ENCODE measurements at regions not wholly inside any gene's neighbourhood (a gene's known extent, or its start where the extent isn't known, plus 50 kb on each side); places are given as distances from the start of the nearest gene placed in this dataset.
"Not testable (repeated sequence)": the region's sequence is repeated elsewhere in the genome, so short reads cannot be mapped to it uniquely, and the experiment has no call there.

- no peak for DNase-seq (ENCODE audit: low read depth)
These were observed 687.1 kb downstream of the TLE1 start for GRCh38 chr9:81002242-81002641.

- no peak for DNase-seq (ENCODE audit: low read depth)
These were observed 693.6 kb downstream of the TLE1 start for GRCh38 chr9:80995759-80996158.

- no peak for DNase-seq (ENCODE audit: low read depth)
These were observed 694.5 kb downstream of the TLE1 start for GRCh38 chr9:80994892-80995291.

- DNase-seq (ENCODE audit: low read depth): not testable (repeated sequence)
These were observed 703.8 kb downstream of the TLE1 start for GRCh38 chr9:80985595-80985994.

DNA sequence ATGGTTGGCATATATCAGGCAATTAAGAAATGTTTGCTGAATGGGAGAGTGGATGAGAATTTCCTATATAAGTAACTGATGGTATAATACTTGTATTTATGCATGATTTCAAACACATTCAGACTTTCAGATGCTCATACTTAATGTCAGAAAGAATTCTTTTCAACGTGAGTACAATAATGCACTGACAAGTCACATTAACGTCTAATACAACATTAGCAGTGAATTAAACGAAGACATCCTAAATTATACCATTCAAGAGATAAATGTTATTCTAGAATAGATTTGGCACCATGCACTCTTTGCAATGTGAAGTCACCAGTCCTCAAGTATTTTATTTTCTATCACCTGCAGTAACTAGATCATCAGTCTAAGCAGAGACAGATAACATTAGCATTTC, 712.9 kb downstream of the TLE1 start:
- no peak for DNase-seq (ENCODE audit: low read depth)

GRCh38 chr9:80970377-80970776, 719.0 kb downstream of the TLE1 start:
- DNase-seq (ENCODE audit: low read depth): not testable (repeated sequence)

DNA sequence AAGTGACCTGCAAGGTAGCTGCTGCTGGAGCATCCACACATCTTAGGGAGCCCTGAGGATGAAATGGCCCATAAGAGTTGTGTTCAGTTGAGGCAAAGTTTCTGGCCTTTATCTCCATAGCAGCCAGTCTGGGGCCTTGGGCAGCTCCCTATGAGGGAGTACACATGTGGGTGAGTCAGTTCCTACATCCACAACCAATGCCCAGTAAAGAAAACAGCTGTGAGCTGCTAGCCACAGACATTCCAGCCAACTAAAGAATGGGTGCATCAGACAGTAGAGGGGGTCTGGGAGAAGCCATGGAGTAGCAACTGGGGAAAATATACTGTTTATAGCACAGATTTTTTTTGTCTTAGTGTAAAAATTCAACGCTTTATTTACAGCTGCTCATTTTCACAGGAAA, 720.7 kb downstream of the TLE1 start:
- DNase-seq (ENCODE audit: low read depth): no peak

- no peak for DNase-seq (ENCODE audit: low read depth)
These were observed 724.4 kb downstream of the TLE1 start for GRCh38 chr9:80964914-80965313.

GRCh38 chr9:80964374-80964773, 725.0 kb downstream of the TLE1 start:
- no peak for DNase-seq (ENCODE audit: low read depth)

DNA sequence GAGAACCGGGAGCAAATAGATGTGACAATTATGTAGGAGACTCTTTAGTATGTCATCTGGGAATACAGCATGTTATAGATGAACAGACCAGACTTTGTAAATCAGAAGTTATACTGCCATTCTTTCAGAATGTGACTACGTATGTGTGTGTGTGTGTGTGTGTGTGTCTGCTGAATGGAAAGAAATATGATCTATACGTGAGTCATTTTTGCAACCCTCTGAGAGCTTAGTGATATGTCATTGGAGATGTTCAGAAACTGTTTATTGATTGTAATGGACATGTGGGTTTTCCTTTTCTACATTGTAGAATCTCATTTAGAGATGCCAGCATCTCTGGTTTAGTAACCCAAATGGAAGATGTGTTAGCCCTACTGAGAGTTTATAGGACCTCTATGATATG, 731.5 kb downstream of the TLE1 start:
- no peak for DNase-seq (ENCODE audit: low read depth)

GRCh38 chr9:80954521-80954920, 734.8 kb downstream of the TLE1 start:
- DNase-seq (ENCODE audit: low read depth): no peak

DNA sequence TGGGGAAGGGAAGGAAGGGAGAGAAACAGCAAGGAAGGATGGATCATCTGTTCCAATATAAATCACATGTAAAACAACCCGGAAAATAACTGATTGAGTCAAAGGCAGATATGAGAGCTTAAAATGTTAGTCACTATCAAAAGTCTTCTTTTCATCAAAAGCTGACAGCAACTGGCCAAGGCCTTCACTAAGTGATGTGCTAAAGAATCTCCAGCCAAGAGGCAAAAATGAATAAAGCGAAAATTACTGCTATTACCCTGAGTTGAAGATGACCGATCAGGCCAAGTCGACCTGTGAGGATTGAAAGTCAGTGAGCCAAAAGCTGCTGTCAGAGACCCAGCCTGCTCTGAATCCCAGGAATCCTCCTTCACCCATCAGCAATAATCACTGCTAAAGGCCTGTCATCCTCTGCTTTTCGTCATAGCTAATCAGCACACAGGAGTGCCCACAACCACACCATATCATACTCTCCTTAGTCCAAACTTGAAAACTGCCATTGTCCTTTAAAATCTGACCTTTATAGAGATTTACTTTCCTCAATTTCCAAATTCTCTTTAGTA, 736.9 kb downstream of the TLE1 start:
- DNase-seq (ENCODE audit: low read depth): no peak

DNA sequence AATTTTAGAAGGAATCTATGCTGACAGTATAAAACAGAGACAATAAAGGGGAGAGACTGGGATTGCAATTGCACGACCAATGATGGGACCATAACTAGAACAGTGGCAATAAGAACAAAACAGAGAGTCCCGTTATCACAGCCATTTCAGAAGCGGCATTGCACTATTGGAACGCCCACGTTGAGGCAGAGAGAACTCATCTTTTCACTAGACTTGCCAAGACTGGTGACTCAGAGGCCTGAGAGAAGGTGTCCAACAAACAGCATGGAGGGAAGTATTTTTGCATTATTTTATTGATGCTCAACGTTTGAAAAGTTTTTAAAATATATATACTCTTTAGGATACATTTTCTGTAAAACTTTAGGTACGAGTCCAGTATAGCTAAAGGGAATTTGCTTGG, 737.7 kb downstream of the TLE1 start:
- DNase-seq (ENCODE audit: low read depth): no peak

GRCh38 chr9:80948876-80949275, 740.5 kb downstream of the TLE1 start:
- DNase-seq (ENCODE audit: low read depth): no peak

- no peak for DNase-seq (ENCODE audit: low read depth)
These were observed 741.3 kb downstream of the TLE1 start for GRCh38 chr9:80948066-80948465.

DNA sequence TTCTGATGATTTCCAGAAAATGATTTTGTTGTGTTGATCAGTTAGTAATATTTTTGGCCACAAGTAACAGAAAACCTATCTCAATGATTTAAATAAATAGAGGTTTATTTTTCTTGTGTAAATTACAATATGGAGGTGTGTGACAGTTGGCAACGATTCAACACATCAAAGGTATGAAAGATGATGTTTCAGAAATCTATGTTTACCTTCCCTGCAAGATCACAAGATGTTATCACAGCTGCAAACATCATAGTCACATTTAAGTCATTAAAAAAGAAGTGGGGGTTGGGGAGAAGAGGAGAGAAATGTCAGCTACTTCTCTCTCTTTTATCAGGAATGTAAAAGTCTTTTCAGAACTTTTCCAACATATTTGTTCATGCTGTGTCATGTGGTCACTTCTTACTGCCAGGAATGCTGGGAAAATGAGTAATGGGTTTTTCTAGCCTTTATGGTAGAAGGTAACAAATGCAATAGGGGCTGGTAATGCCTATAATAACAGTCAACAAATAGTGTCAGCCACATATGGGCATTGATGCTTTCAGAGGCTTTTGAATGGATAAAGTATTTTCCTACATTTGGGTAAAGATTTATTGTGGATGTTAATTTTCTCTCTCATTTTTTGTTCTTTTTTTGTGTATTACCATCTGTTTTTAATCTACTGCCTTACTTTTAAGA, 742.7 kb downstream of the TLE1 start:
- no peak for DNase-seq (ENCODE audit: low read depth)

GRCh38 chr9:80945436-80945835, 743.9 kb downstream of the TLE1 start:
- no peak for DNase-seq (ENCODE audit: low read depth)

DNA sequence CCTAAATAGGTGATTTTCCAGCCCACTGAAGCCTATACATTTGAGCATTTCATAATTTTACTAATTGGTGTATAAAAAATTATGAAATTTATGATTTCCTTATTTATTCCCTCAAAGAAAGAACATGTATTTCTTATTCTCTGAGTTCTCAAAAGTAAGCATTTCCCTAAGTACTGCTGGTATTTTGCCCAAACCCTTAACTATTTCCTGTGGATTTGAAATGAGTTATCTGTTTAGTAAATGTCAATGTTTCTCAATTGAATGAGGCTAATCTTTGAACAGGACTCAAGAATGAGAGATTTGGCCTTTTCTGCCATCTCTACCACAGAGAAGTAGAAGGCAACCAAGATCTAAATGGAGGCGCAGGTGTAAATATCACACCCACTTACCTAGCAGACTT, 751.7 kb downstream of the TLE1 start:
- no peak for DNase-seq (ENCODE audit: low read depth)

GRCh38 chr9:80934095-80934494, 755.3 kb downstream of the TLE1 start:
- no peak for DNase-seq (ENCODE audit: low read depth)

DNA sequence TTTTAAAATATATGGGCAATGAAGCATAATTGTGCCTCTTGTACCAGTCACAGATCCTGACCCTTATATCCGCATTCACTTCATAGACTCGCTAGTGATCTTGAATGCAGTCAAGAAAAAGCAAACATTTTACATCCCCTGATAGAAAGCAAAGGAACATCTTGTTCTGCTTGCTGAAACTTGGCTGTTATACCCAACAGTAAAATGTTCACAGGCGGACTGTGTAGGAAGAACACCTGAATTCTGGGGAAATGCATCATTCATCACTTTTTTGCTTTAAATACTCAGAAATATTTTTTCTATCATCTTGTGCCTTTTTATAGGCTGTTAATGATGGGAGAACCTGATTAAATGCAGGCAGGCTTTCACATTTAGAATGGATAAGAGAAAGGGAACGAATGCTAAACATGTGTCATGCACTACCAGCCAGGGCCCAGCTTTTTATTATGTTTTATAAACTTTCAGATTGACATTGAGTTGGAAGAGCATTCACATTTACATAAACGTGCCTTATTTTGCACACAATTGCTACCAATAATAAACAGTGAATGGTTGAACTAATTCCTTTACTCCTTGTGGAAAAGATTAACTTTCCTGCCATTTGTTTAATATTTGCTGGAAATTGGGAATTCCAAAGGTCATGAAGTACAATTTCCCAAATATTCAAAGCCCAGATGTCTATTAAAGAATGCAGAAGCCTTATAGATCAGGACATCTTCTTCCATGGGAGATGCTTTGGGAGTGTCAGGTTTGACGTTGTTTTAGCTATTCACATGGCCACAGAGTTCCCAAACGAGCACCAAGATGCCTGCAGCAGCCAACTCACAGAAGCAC, 756.2 kb downstream of the TLE1 start:
- DNase-seq (ENCODE audit: low read depth): no peak

DNA sequence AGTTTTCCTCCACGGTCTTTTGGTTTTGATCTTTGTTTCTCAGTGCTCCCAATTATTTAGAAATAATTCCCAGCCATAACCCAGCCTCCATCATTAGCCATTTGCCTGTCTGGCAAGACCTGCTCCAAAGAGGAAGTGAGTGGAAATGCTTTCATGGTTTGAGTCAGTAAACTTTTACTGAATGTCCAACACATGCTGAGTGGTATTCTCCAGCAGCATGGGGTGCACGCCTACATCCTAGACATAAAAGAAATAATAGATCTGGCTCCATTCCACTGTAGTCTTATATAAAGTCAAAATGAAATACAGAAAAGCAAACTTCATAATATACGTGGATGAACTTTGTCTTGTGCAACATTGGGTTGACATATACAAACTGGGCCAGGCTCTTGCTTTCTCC, 757.2 kb downstream of the TLE1 start:
- DNase-seq (ENCODE audit: low read depth): no peak

- DNase-seq (ENCODE audit: low read depth): no peak
These were observed 758.2 kb downstream of the TLE1 start for GRCh38 chr9:80931163-80931562.

- DNase-seq (ENCODE audit: low read depth): no peak
These were observed 760.6 kb downstream of the TLE1 start for GRCh38 chr9:80928697-80929096.

Data from activated T-cell treated with anti-CD3 and anti-CD28 coated beads for 48 hours (primary cell).